ENCODE measurements at regions not wholly inside any gene's neighbourhood (a gene's known extent, or its start where the extent isn't known, plus 50 kb on each side); places are given as distances from the start of the nearest gene placed in this dataset.

GRCh38 chr1:72530646-72531045 is 248.3 kb upstream of the NEGR1 start:
- Histone ChIP-seq H3K4me1 (ENCODE audit: control insufficient read depth in 1 of 2, insufficient read depth in 2 of 2, low read length in 2 of 2) (no peaks in the 10 kb centered on the region), H4K8ac (ENCODE audit: low read depth, low read length) (no peak overlapping the region), H3K36me3 (ENCODE audit: control insufficient read depth in 1 of 2, insufficient read depth in 2 of 2, low read length in 2 of 2) (no peaks in the 10 kb centered on the region), H3K79me1 (ENCODE audit: low read length) (no peaks in the 10 kb centered on the region), H3K27me3 (ENCODE audit: insufficient read depth, low read length) (no peaks in the 10 kb centered on the region), H3K4ac (ENCODE audit: low read depth, low read length) (no peak overlapping the region), H3K4me2 (ENCODE audit: low read length) (no peak overlapping the region), H2AK5ac (ENCODE audit: low read length) (no peak overlapping the region), H3K27ac (ENCODE audit: low read depth, low read length) (no peak overlapping the region), H3K9me3 (ENCODE audit: insufficient read depth, low read depth, low read length) (no peaks in the 10 kb centered on the region), H3K18ac (ENCODE audit: low read length) (no peak overlapping the region), H3K79me2 (ENCODE audit: control insufficient read depth, insufficient read depth, low read length, poor library complexity) (no peaks in the 10 kb centered on the region), H2BK5ac (ENCODE audit: low read depth, low read length, poor library complexity) (no peak overlapping the region), H3K14ac (ENCODE audit: low read length) (no peak overlapping the region), H4K91ac (ENCODE audit: low read depth, low read length) (no peak overlapping the region), H2BK120ac (ENCODE audit: insufficient read depth, low read length, poor library complexity) (no peak overlapping the region), H3K9ac (ENCODE audit: low read length) (no peak overlapping the region), H2AFZ (ENCODE audit: insufficient read depth, low read length, poor library complexity) (no peak overlapping the region), H2BK12ac (ENCODE audit: low read length) (no peak overlapping the region), H3K23ac (ENCODE audit: low read length) (no peak overlapping the region), H3K4me3 (ENCODE audit: low read depth, low read length) (no peak overlapping the region), H4K12ac (ENCODE audit: low read depth, low read length) (no peak overlapping the region)
- no peak for DNase-seq
- no CpG with 5 or more reads among the region's 1 CpG for WGBS (ENCODE audit: extremely low coverage, insufficient coverage, insufficient read length)

- Histone ChIP-seq H3K27me3 (ENCODE audit: insufficient read depth, low read length) (no peaks in the 10 kb centered on the region), H4K91ac (ENCODE audit: low read depth, low read length) (no peak overlapping the region), H3K14ac (ENCODE audit: low read length) (no peak overlapping the region), H2BK120ac (ENCODE audit: insufficient read depth, low read length, poor library complexity) (no peak overlapping the region), H2BK5ac (ENCODE audit: low read depth, low read length, poor library complexity) (no peak overlapping the region), H3K79me2 (ENCODE audit: control insufficient read depth, insufficient read depth, low read length, poor library complexity) (no peaks in the 10 kb centered on the region), H3K23ac (ENCODE audit: low read length) (no peak overlapping the region), H4K12ac (ENCODE audit: low read depth, low read length) (no peak overlapping the region), H3K4me3 (ENCODE audit: low read depth, low read length) (no peak overlapping the region), H3K36me3 (ENCODE audit: control insufficient read depth in 1 of 2, insufficient read depth in 2 of 2, low read length in 2 of 2) (no peaks in the 10 kb centered on the region), H3K4me1 (ENCODE audit: control insufficient read depth in 1 of 2, insufficient read depth in 2 of 2, low read length in 2 of 2) (no peaks in the 10 kb centered on the region), H3K79me1 (ENCODE audit: low read length) (no peaks in the 10 kb centered on the region), H3K9me3 (ENCODE audit: insufficient read depth, low read depth, low read length) (no peaks in the 10 kb centered on the region), H3K27ac (ENCODE audit: low read depth, low read length) (no peak overlapping the region), H3K9ac (ENCODE audit: low read length) (no peak overlapping the region), H3K4ac (ENCODE audit: low read depth, low read length) (no peak overlapping the region), H2AFZ (ENCODE audit: insufficient read depth, low read length, poor library complexity) (no peak overlapping the region), H3K18ac (ENCODE audit: low read length) (no peak overlapping the region), H4K8ac (ENCODE audit: low read depth, low read length) (no peak overlapping the region), H2AK5ac (ENCODE audit: low read length) (no peak overlapping the region), H2BK12ac (ENCODE audit: low read length) (no peak overlapping the region), H3K4me2 (ENCODE audit: low read length) (no peak overlapping the region)
- no peak for DNase-seq
- WGBS (ENCODE audit: extremely low coverage, insufficient coverage, insufficient read length): no CpG with 5 or more reads among the region's 4 CpGs
Measured at GRCh38 chr1:72526926-72527325, 244.6 kb upstream of the NEGR1 start.

GRCh38 chr1:72524021-72524420 is 241.7 kb upstream of the NEGR1 start:
- Histone ChIP-seq H3K27ac (ENCODE audit: low read depth, low read length) (no peak overlapping the region), H2AFZ (ENCODE audit: insufficient read depth, low read length, poor library complexity) (no peak overlapping the region), H3K27me3 (ENCODE audit: insufficient read depth, low read length) (no peaks in the 10 kb centered on the region), H3K36me3 (ENCODE audit: control insufficient read depth in 1 of 2, insufficient read depth in 2 of 2, low read length in 2 of 2) (no peaks in the 10 kb centered on the region), H3K14ac (ENCODE audit: low read length) (no peak overlapping the region), H3K9me3 (ENCODE audit: insufficient read depth, low read depth, low read length) (no peaks in the 10 kb centered on the region), H3K23ac (ENCODE audit: low read length) (no peak overlapping the region), H3K4me2 (ENCODE audit: low read length) (no peak overlapping the region), H3K9ac (ENCODE audit: low read length) (no peak overlapping the region), H2BK120ac (ENCODE audit: insufficient read depth, low read length, poor library complexity) (no peak overlapping the region), H4K12ac (ENCODE audit: low read depth, low read length) (no peak overlapping the region), H2BK5ac (ENCODE audit: low read depth, low read length, poor library complexity) (no peak overlapping the region), H3K18ac (ENCODE audit: low read length) (no peak overlapping the region), H3K4ac (ENCODE audit: low read depth, low read length) (no peak overlapping the region), H2AK5ac (ENCODE audit: low read length) (no peak overlapping the region), H3K79me1 (ENCODE audit: low read length) (no peaks in the 10 kb centered on the region), H4K8ac (ENCODE audit: low read depth, low read length) (no peak overlapping the region), H3K4me3 (ENCODE audit: low read depth, low read length) (no peak overlapping the region), H3K79me2 (ENCODE audit: control insufficient read depth, insufficient read depth, low read length, poor library complexity) (no peaks in the 10 kb centered on the region), H2BK12ac (ENCODE audit: low read length) (no peak overlapping the region), H4K91ac (ENCODE audit: low read depth, low read length) (no peak overlapping the region), H3K4me1 (ENCODE audit: control insufficient read depth in 1 of 2, insufficient read depth in 2 of 2, low read length in 2 of 2) (no peaks in the 10 kb centered on the region)
- no peak for DNase-seq

GRCh38 chr1:72521659-72522058 is 239.3 kb upstream of the NEGR1 start:
- DNase-seq: no peak
- H3K4me1 ChIP-seq (ENCODE audit: control insufficient read depth in 1 of 2, insufficient read depth in 2 of 2, low read length in 2 of 2): no peaks in the 10 kb centered on the region
- no peak overlapping the region for H4K12ac ChIP-seq (ENCODE audit: low read depth, low read length)
- no peak overlapping the region for H2AK5ac ChIP-seq (ENCODE audit: low read length)
- H3K79me2 ChIP-seq (ENCODE audit: control insufficient read depth, insufficient read depth, low read length, poor library complexity): no peaks in the 10 kb centered on the region
- H4K8ac ChIP-seq (ENCODE audit: low read depth, low read length): no peak overlapping the region
- H3K27me3 ChIP-seq (ENCODE audit: insufficient read depth, low read length): no peaks in the 10 kb centered on the region
- no peak overlapping the region for H2BK5ac ChIP-seq (ENCODE audit: low read depth, low read length, poor library complexity)
- no peak overlapping the region for H3K9ac ChIP-seq (ENCODE audit: low read length)
- no peak overlapping the region for H3K4ac ChIP-seq (ENCODE audit: low read depth, low read length)
- H3K9me3 ChIP-seq (ENCODE audit: insufficient read depth, low read depth, low read length): no peaks in the 10 kb centered on the region
- H2AFZ ChIP-seq (ENCODE audit: insufficient read depth, low read length, poor library complexity): no peak overlapping the region
- no peak overlapping the region for H2BK12ac ChIP-seq (ENCODE audit: low read length)
- H3K4me3 ChIP-seq (ENCODE audit: low read depth, low read length): no peak overlapping the region
- no peak overlapping the region for H3K23ac ChIP-seq (ENCODE audit: low read length)
- H3K79me1 ChIP-seq (ENCODE audit: low read length): no peaks in the 10 kb centered on the region
- H3K27ac ChIP-seq (ENCODE audit: low read depth, low read length): no peak overlapping the region
- H2BK120ac ChIP-seq (ENCODE audit: insufficient read depth, low read length, poor library complexity): no peak overlapping the region
- WGBS (ENCODE audit: extremely low coverage, insufficient coverage, insufficient read length): no CpG with 5 or more reads among the region's 2 CpGs
- H3K4me2 ChIP-seq (ENCODE audit: low read length): no peak overlapping the region
- no peak overlapping the region for H4K91ac ChIP-seq (ENCODE audit: low read depth, low read length)
- H3K14ac ChIP-seq (ENCODE audit: low read length): no peak overlapping the region
- no peak overlapping the region for H3K18ac ChIP-seq (ENCODE audit: low read length)
- no peaks in the 10 kb centered on the region for H3K36me3 ChIP-seq (ENCODE audit: control insufficient read depth in 1 of 2, insufficient read depth in 2 of 2, low read length in 2 of 2)

- H3K4me2 ChIP-seq (ENCODE audit: low read length): no peak overlapping the region
- no peaks in the 10 kb centered on the region for H3K79me2 ChIP-seq (ENCODE audit: control insufficient read depth, insufficient read depth, low read length, poor library complexity)
- no peak overlapping the region for H3K9ac ChIP-seq (ENCODE audit: low read length)
- H3K23ac ChIP-seq (ENCODE audit: low read length): no peak overlapping the region
- H3K9me3 ChIP-seq (ENCODE audit: insufficient read depth, low read depth, low read length): no peaks in the 10 kb centered on the region
- H2BK120ac ChIP-seq (ENCODE audit: insufficient read depth, low read length, poor library complexity): no peak overlapping the region
- H3K4me3 ChIP-seq (ENCODE audit: low read depth, low read length): no peak overlapping the region
- DNase-seq: no peak
- H3K4ac ChIP-seq (ENCODE audit: low read depth, low read length): no peak overlapping the region
- no peak overlapping the region for H3K18ac ChIP-seq (ENCODE audit: low read length)
- no peak overlapping the region for H2AFZ ChIP-seq (ENCODE audit: insufficient read depth, low read length, poor library complexity)
- H3K27ac ChIP-seq (ENCODE audit: low read depth, low read length): no peak overlapping the region
- H4K12ac ChIP-seq (ENCODE audit: low read depth, low read length): no peak overlapping the region
- no CpG with 5 or more reads among the region's 2 CpGs for WGBS (ENCODE audit: extremely low coverage, insufficient coverage, insufficient read length)
- no peaks in the 10 kb centered on the region for H3K4me1 ChIP-seq (ENCODE audit: control insufficient read depth in 1 of 2, insufficient read depth in 2 of 2, low read length in 2 of 2)
- H3K14ac ChIP-seq (ENCODE audit: low read length): no peak overlapping the region
- no peaks in the 10 kb centered on the region for H3K36me3 ChIP-seq (ENCODE audit: control insufficient read depth in 1 of 2, insufficient read depth in 2 of 2, low read length in 2 of 2)
- H2BK12ac ChIP-seq (ENCODE audit: low read length): no peak overlapping the region
- H4K8ac ChIP-seq (ENCODE audit: low read depth, low read length): no peak overlapping the region
- no peaks in the 10 kb centered on the region for H3K79me1 ChIP-seq (ENCODE audit: low read length)
- no peak overlapping the region for H4K91ac ChIP-seq (ENCODE audit: low read depth, low read length)
- H2AK5ac ChIP-seq (ENCODE audit: low read length): no peak overlapping the region
- no peak overlapping the region for H2BK5ac ChIP-seq (ENCODE audit: low read depth, low read length, poor library complexity)
- H3K27me3 ChIP-seq (ENCODE audit: insufficient read depth, low read length): no peaks in the 10 kb centered on the region
Measured at GRCh38 chr1:72516826-72517225, 234.5 kb upstream of the NEGR1 start.
